Uterus (tissue), 2 donors: ENCODE measurements at regions not wholly inside any gene's neighbourhood (a gene's known extent, or its start where the extent isn't known, plus 50 kb on each side); places are given as distances from the start of the nearest gene placed in this dataset.

Experiments
- CTCF ChIP-seq, 4 experiments: fragments of 200-600 bp in 2 of 4; fragments of 450-650 bp in 2 of 4; sonication (generic) in 2 of 4; IDR thresholded peaks; one replicate each; pipeline ENCODE4 v1.5.1; 2016 to 2019; ENCODE audit warnings: antibody characterized with exemption in 4 of 4, mild to moderate bottlenecking in 2 of 4, moderate library complexity in 1 of 4
- POLR2A ChIP-seq, 2 donors: fragments of 450-650 bp; IDR thresholded peaks; one replicate each; pipeline ENCODE4 v1.6.1; 2016; ENCODE audit warnings: antibody characterized with exemption in 2 of 2, mild to moderate bottlenecking in 1 of 2, moderate library complexity in 1 of 2

GRCh38 chr12:60184096-60184495, 588.3 kb downstream of the SLC16A7 start:
- TF ChIP-seq CTCF (IDR thresholded peaks at IDR 0.05) (no peak), POLR2A (IDR thresholded peaks at IDR 0.05) (no peak)
